Right atrium auricular region (tissue), 2 donors: ENCODE measurements at regions not wholly inside any gene's neighbourhood (a gene's known extent, or its start where the extent isn't known, plus 50 kb on each side); places are given as distances from the start of the nearest gene placed in this dataset.
"Not testable (repeated sequence)": the region's sequence is repeated elsewhere in the genome, so short reads cannot be mapped to it uniquely, and the experiment has no call there.

ENCODE experiments used
- DNase-seq: peaks from one replicate; pipeline ENCODE4 v3.0.0-alpha.2; 2019; ENCODE audit warnings: low spot score
- H3K27ac ChIP-seq, 2 donors: fragments of 200-600 bp; sonication (generic); 1 replicate in 1 of 2; 2 replicates in 1 of 2; pipeline ENCODE4 v1.5.1; 2016 to 2019
- H3K27me3 ChIP-seq, 2 donors: fragments of 200-600 bp; sonication (generic); one replicate each; pipeline versions ENCODE4 v1.5.1 to v1.6.0; 2017 to 2019
- H3K36me3 ChIP-seq: fragments of 200-600 bp; sonication (generic); one replicate; pipeline ENCODE4 v1.5.1; 2016
- H3K4me1 ChIP-seq, 2 donors: fragments of 200-600 bp; sonication (generic); one replicate each; pipeline versions ENCODE4 v1.5.1 to v1.6.0; 2017 to 2019
- H3K4me3 ChIP-seq, 2 donors: fragments of 200-600 bp; sonication (generic); 1 replicate in 1 of 2; 2 replicates in 1 of 2; pipeline ENCODE4 v1.5.1; 2017 to 2019; ENCODE audit warnings: mild to moderate bottlenecking in 1 of 2, moderate library complexity in 1 of 2
- H3K9me3 ChIP-seq, 2 donors: fragments of 200-600 bp; sonication (generic); one replicate each; pipeline ENCODE4 v1.5.1; 2019
- CTCF ChIP-seq, 2 donors: fragments of 200-600 bp; sonication (generic); IDR thresholded peaks; one replicate each; pipeline ENCODE4 v1.5.1; 2019; ENCODE audit warnings: antibody characterized with exemption in 2 of 2

- Histone ChIP-seq H3K9me3 (no peaks in the 10 kb centered on the region), H3K27ac (peak overlapping the region in 1 of 2 donors; percentile 58), H3K4me3 (peak overlapping the region in 1 of 2 donors; percentile 33), H3K36me3 (no peaks in the 10 kb centered on the region), H3K4me1 (peaks cover 0 to 7% of the 10 kb centered on the region in 2 donors), H3K27me3 (no peaks in the 10 kb centered on the region)
- peak; percentile 93 to 96 for TF ChIP-seq CTCF (IDR thresholded peaks at IDR 0.05)
- DNase-seq: peak; percentile 85
These were observed 107.2 kb upstream of the FOXA2 start for GRCh38 chr20:22691369-22692118.

GRCh38 chr20:22692119-22692475 lies 107.7 kb upstream of the FOXA2 start:
- DNase-seq: no peak
- Histone ChIP-seq H3K4me3 (peak overlapping the region in 1 of 2 donors; percentile 33), H3K36me3 (no peaks in the 10 kb centered on the region), H3K9me3 (no peaks in the 10 kb centered on the region), H3K27ac (peak overlapping the region in 1 of 2 donors; percentile 58), H3K4me1 (peaks cover 0 to 7% of the 10 kb centered on the region in 2 donors), H3K27me3 (no peaks in the 10 kb centered on the region)
- TF ChIP-seq CTCF (IDR thresholded peaks at IDR 0.05): no peak

GRCh38 chr20:22692620-22693019 lies 108.2 kb upstream of the FOXA2 start:
- H3K27ac ChIP-seq, H3K9me3 ChIP-seq, H3K4me3 ChIP-seq, H3K4me1 ChIP-seq, H3K36me3 ChIP-seq, DNase-seq, H3K27me3 ChIP-seq: not testable (repeated sequence)

- no peaks in the 10 kb centered on the region for H3K36me3 ChIP-seq
- no peaks in the 10 kb centered on the region for H3K27me3 ChIP-seq
- H3K4me3 ChIP-seq: no peak overlapping the region
- no peaks in the 10 kb centered on the region for H3K9me3 ChIP-seq
- H3K4me1 ChIP-seq: peaks cover 0 to 6% of the 10 kb centered on the region in 2 donors
- no peak for TF ChIP-seq CTCF (IDR thresholded peaks at IDR 0.05)
- H3K27ac ChIP-seq: no peak overlapping the region
- DNase-seq: no peak
These were observed 112.4 kb upstream of the FOXA2 start for GRCh38 chr20:22696759-22697158.

GRCh38 chr20:22698259-22698842 lies 114.0 kb upstream of the FOXA2 start:
- no peaks in the 10 kb centered on the region for H3K27me3 ChIP-seq
- no peak overlapping the region for H3K4me3 ChIP-seq
- no peaks in the 10 kb centered on the region for H3K4me1 ChIP-seq
- H3K9me3 ChIP-seq: no peaks in the 10 kb centered on the region
- H3K36me3 ChIP-seq: no peaks in the 10 kb centered on the region
- H3K27ac ChIP-seq: no peak overlapping the region
- no peak for DNase-seq
- no peak for TF ChIP-seq CTCF (IDR thresholded peaks at IDR 0.05)

GRCh38 chr20:22699396-22699795 lies 115.0 kb upstream of the FOXA2 start:
- H3K4me3 ChIP-seq: no peak overlapping the region
- no peaks in the 10 kb centered on the region for H3K36me3 ChIP-seq
- no peaks in the 10 kb centered on the region for H3K4me1 ChIP-seq
- no peaks in the 10 kb centered on the region for H3K9me3 ChIP-seq
- no peak for DNase-seq
- no peak overlapping the region for H3K27ac ChIP-seq
- no peak for TF ChIP-seq CTCF (IDR thresholded peaks at IDR 0.05)
- H3K27me3 ChIP-seq: no peaks in the 10 kb centered on the region
